ENCODE measurements at regions not wholly inside any gene's neighbourhood (a gene's known extent, or its start where the extent isn't known, plus 50 kb on each side); places are given as distances from the start of the nearest gene placed in this dataset.

DNA sequence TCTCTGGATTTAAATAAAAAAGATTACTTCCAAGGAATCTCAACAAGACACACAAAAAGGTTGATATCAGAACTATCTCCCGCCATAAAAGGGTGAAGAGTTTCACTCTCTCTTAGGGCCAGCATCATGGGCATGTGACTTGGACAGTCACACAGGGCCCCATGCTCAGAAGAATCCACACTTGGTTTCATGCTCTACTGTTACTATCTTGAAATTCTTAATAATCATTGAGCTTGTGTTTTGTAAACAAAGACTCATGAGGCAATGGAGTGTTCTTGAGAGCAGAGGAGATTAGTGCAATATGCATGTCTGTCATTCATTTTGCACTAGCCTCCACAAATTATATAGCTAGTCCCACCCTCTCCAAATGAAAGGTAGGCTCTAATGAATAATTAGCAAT is 58.4 kb downstream of the HMHB1 start:
- Histone ChIP-seq H3K27ac (no peak overlapping the region), H3K27me3 (no peaks in the 10 kb centered on the region), H3K4me3 (no peak overlapping the region), H3K4me1 (replicated peaks in 1 of 2) (no peaks in the 10 kb centered on the region), H3K36me3 (replicated peaks in 1 of 2) (no peaks in the 10 kb centered on the region), H3K9me3 (replicated peaks in 1 of 3) (no peaks in the 10 kb centered on the region)
- no peak for DNase-seq
- TF ChIP-seq POLR2A (IDR thresholded peaks at IDR 0.05) = no peak
- TF ChIP-seq, protein P1, sequence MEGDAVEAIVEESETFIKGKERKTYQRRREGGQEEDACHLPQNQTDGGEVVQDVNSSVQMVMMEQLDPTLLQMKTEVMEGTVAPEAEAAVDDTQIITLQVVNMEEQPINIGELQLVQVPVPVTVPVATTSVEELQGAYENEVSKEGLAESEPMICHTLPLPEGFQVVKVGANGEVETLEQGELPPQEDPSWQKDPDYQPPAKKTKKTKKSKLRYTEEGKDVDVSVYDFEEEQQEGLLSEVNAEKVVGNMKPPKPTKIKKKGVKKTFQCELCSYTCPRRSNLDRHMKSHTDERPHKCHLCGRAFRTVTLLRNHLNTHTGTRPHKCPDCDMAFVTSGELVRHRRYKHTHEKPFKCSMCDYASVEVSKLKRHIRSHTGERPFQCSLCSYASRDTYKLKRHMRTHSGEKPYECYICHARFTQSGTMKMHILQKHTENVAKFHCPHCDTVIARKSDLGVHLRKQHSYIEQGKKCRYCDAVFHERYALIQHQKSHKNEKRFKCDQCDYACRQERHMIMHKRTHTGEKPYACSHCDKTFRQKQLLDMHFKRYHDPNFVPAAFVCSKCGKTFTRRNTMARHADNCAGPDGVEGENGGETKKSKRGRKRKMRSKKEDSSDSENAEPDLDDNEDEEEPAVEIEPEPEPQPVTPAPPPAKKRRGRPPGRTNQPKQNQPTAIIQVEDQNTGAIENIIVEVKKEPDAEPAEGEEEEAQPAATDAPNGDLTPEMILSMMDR (IDR thresholded peaks at IDR 0.05) = no peak
- WGBS, 4 donors = 91 to 100% (median 93%) methylated on average over 1 of the region's 1 CpG
- intact Hi-C loops (cut with DNase I) = no loop called here

DNA sequence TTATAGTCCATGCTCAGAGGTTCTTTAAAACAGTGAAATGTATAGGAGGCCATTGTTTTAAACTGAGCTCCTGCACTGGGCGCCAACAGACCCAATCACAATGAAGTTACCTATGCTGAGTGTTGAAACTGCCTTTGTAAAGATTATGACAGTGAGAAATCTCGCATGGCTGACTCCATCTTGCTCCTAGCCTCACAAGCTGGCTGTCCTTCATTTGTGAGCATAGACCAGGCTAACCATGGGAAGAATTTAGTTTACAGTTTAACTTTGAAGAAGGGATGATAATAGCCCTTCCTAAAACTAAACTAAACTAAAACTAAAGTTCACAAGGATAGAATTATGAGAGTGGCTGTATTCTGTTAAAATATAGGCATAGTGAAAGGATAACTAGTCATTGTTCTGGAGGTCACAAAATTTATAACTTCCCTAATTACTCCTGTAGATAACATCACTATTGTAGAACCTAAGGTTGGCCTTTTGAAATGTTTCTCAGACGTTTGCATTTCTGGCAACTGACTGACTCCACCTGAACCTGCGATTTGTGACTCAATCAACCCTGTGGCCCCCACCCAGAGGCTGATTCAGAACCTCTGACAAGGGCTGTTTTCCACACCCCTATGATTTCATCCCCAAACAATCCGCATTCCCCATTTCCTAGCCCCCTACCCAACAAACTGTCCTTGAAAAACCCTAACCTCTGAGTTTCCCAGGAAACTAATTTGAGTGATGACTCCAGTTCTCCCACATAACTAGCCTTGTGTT is 59.1 kb downstream of the HMHB1 start:
- intact Hi-C loops (cut with DNase I) = no loop called here
- 69 to 86% (median 82%) methylated on average over 5 of the region's 5 CpGs for WGBS, 4 donors

DNA sequence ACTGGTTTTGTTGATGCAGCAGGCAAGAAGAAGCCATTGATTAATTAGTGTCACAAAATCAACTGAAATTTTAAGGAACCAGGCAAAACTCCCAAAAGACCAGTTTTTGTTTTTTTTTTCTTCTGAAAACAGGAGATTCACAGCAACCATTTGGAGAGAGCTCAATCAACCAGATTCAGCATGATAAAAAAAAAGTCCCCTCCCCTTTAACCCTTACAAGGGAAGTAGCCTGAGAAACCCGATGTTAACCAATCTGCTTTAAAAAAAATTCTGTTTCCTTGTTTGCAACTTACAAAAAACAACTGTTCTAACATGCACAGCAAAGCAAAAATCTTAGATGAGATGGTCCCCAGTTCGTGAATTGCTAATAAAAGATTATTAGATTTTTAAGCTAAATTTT is 59.7 kb downstream of the HMHB1 start:
- Histone ChIP-seq H3K27me3 (no peaks in the 10 kb centered on the region), H3K4me3 (no peak overlapping the region), H3K27ac (no peak overlapping the region), H3K36me3 (replicated peaks in 1 of 2) (no peaks in the 10 kb centered on the region), H3K9me3 (replicated peaks in 1 of 3) (no peaks in the 10 kb centered on the region), H3K4me1 (replicated peaks in 1 of 2) (no peaks in the 10 kb centered on the region)
- TF ChIP-seq POLR2A (IDR thresholded peaks at IDR 0.05) = no peak
- TF ChIP-seq, protein P1 (IDR thresholded peaks at IDR 0.05) = no peak
- 55 to 80% (median 67%) methylated on average over 2 of the region's 2 CpGs for WGBS, 4 donors
- no peak for DNase-seq
- intact Hi-C loops (cut with DNase I) = no loop called here

More for the DNA sequence above, 59.1 kb downstream of the HMHB1 start:
- TF ChIP-seq, protein P1 (IDR thresholded peaks at IDR 0.05) = no peak
- TF ChIP-seq POLR2A (IDR thresholded peaks at IDR 0.05) = no peak
- Histone ChIP-seq H3K4me1 (replicated peaks in 1 of 2) (no peaks in the 10 kb centered on the region), H3K27me3 (no peaks in the 10 kb centered on the region), H3K36me3 (replicated peaks in 1 of 2) (no peaks in the 10 kb centered on the region), H3K27ac (no peak overlapping the region), H3K4me3 (no peak overlapping the region), H3K9me3 (replicated peaks in 1 of 3) (no peaks in the 10 kb centered on the region)
- no peak for DNase-seq

DNA sequence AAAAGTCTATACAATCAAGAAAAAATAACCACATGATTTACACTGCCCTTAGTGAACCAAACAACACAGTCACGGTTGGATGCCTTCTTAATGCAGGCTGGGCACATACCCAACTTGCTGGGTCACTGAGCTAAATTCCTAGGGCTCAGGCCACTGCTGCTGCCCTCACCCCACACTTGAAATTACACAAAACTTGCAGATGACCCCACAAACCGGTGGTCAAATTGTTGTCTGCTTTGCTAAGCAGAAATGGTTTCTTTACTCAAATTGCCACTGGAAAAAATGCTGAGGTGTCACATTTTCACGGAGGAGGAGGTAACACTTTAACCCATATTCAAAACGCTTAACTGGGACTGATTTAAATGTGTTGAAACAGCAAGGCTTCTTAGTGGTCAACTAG is 62.4 kb downstream of the HMHB1 start:
- H3K4me3 ChIP-seq = no peak overlapping the region
- TF ChIP-seq, protein P1 (IDR thresholded peaks at IDR 0.05) = no peak
- no peak for TF ChIP-seq POLR2A (IDR thresholded peaks at IDR 0.05)

More for the DNA sequence above, 62.4 kb downstream of the HMHB1 start:
- Histone ChIP-seq H3K4me1 (replicated peaks in 1 of 2) (no peaks in the 10 kb centered on the region), H3K9me3 (replicated peaks in 1 of 3) (no peaks in the 10 kb centered on the region), H3K27me3 (no peaks in the 10 kb centered on the region), H3K36me3 (replicated peaks in 1 of 2) (no peaks in the 10 kb centered on the region), H3K27ac (no peak overlapping the region)
- no peak for DNase-seq
- 39 to 66% (median 50%) methylated on average over 4 of the region's 4 CpGs for WGBS, 4 donors
- intact Hi-C loops (cut with DNase I) = no loop called here
